Thoracic aorta (tissue), 2 donors: ENCODE measurements at regions not wholly inside any gene's neighbourhood (a gene's known extent, or its start where the extent isn't known, plus 50 kb on each side); places are given as distances from the start of the nearest gene placed in this dataset.

Experiments used
- ATAC-seq: fragments of 150-250 bp; one replicate; pipeline ENCODE4 v1.8.0; 2017; ENCODE audit warnings: low read depth; ENCODE audit not compliant: insufficient number of reproducible peaks, low FRiP score
- DNase-seq: peaks from one replicate; pipeline ENCODE4 v3.0.0-alpha.2; 2020; ENCODE audit warnings: low spot score
- H3K27ac ChIP-seq, 2 donors: fragments of 200-600 bp; sonication (generic); 1 replicate in 1 of 2; 2 replicates in 1 of 2; pipeline ENCODE4 v1.5.1; 2016; ENCODE audit warnings: mild to moderate bottlenecking in 2 of 2, moderate library complexity in 2 of 2
- H3K27me3 ChIP-seq: fragments of 200-600 bp; sonication (generic); replicated peaks from 2 replicates; pipeline ENCODE4 v1.6.0; 2016; ENCODE audit warnings: mild to moderate bottlenecking; ENCODE audit not compliant: insufficient read depth
- H3K36me3 ChIP-seq: fragments of 200-600 bp; sonication (generic); one replicate; pipeline ENCODE4 v1.5.1; 2016
- H3K4me1 ChIP-seq, 2 donors: fragments of 200-600 bp; sonication (generic); 1 replicate in 1 of 2; 2 replicates in 1 of 2; pipeline versions ENCODE4 v1.5.1 to v1.6.0; 2016; ENCODE audit warnings: low read depth in 2 of 2, mild to moderate bottlenecking in 1 of 2; ENCODE audit not compliant: control insufficient read depth in 1 of 2
- H3K4me3 ChIP-seq: fragments of 200-600 bp; sonication (generic); 2 replicates; pipeline ENCODE4 v1.5.1; 2016; ENCODE audit warnings: mild to moderate bottlenecking
- H3K9me3 ChIP-seq: fragments of 200-600 bp; sonication (generic); 2 replicates; pipeline ENCODE4 v1.5.1; 2016
- TF ChIP-seq, protein P1 (sequence below): fragments of 200-600 bp; sonication (generic); IDR thresholded peaks from one replicate; pipeline ENCODE4 v1.5.1; 2019; ENCODE audit warnings: antibody characterized with exemption

DNA sequence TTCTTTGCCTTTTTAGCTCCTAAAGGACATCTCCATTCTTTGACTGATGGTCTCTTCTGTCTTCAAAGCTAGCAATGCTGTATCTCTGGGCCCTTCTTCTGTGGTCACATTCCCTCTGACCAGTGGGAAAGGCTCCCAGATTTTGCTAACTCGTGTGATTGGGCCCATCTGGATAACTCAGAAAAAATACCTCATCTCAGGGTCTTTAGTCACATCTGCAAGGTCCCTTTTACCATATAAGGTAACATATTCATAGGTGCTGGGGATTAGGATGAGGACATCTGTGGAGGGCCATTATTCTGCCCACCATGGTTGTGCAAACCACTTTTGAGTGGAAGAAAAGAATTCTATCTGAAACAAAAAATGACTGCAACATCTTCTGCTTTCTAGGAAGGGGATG is 76.3 kb upstream of the MAMDC2 start:
- Histone ChIP-seq H3K9me3 (no peaks in the 10 kb centered on the region), H3K27ac (no peak overlapping the region), H3K4me3 (no peak overlapping the region), H3K4me1 (peaks cover 0 to 12% of the 10 kb centered on the region in 2 donors), H3K36me3 (no peaks in the 10 kb centered on the region), H3K27me3 (no peaks in the 10 kb centered on the region)
- ATAC-seq (no peak), DNase-seq (no peak)
- TF ChIP-seq, protein P1, sequence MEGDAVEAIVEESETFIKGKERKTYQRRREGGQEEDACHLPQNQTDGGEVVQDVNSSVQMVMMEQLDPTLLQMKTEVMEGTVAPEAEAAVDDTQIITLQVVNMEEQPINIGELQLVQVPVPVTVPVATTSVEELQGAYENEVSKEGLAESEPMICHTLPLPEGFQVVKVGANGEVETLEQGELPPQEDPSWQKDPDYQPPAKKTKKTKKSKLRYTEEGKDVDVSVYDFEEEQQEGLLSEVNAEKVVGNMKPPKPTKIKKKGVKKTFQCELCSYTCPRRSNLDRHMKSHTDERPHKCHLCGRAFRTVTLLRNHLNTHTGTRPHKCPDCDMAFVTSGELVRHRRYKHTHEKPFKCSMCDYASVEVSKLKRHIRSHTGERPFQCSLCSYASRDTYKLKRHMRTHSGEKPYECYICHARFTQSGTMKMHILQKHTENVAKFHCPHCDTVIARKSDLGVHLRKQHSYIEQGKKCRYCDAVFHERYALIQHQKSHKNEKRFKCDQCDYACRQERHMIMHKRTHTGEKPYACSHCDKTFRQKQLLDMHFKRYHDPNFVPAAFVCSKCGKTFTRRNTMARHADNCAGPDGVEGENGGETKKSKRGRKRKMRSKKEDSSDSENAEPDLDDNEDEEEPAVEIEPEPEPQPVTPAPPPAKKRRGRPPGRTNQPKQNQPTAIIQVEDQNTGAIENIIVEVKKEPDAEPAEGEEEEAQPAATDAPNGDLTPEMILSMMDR = no peak

DNA sequence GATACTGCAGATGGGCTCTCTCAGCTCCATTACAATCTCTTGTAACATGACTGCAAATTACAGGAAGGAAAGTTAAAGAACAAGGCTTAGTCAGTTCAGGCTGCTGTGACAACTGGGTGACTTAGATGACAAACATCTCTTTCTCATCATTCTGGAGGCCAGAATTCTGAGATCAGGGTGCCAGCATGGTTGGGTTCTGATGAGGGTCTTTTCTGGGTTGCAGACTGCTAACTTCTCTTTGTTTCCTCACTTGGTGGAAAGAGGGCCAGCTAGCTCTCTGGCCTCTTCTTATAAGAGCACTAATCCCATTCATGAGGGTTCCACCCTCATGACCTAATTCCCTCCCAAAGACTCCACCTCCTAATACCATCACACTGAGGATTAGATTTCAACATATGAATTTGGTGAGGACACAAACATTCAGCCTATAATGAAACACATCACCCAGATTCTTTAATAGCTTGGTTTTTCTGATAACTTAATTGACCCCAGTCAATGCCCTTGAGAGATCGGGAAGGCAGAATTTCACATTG is 73.6 kb upstream of the MAMDC2 start:
- TF ChIP-seq, protein P1 = no peak
- H3K27me3 ChIP-seq = no peaks in the 10 kb centered on the region
- H3K4me1 ChIP-seq = peaks cover 0 to 5% of the 10 kb centered on the region in 2 donors
- H3K4me3 ChIP-seq = no peak overlapping the region
- ATAC-seq (no peak), DNase-seq (no peak)
- no peaks in the 10 kb centered on the region for H3K9me3 ChIP-seq
- H3K36me3 ChIP-seq = no peaks in the 10 kb centered on the region
- no peak overlapping the region for H3K27ac ChIP-seq

DNA sequence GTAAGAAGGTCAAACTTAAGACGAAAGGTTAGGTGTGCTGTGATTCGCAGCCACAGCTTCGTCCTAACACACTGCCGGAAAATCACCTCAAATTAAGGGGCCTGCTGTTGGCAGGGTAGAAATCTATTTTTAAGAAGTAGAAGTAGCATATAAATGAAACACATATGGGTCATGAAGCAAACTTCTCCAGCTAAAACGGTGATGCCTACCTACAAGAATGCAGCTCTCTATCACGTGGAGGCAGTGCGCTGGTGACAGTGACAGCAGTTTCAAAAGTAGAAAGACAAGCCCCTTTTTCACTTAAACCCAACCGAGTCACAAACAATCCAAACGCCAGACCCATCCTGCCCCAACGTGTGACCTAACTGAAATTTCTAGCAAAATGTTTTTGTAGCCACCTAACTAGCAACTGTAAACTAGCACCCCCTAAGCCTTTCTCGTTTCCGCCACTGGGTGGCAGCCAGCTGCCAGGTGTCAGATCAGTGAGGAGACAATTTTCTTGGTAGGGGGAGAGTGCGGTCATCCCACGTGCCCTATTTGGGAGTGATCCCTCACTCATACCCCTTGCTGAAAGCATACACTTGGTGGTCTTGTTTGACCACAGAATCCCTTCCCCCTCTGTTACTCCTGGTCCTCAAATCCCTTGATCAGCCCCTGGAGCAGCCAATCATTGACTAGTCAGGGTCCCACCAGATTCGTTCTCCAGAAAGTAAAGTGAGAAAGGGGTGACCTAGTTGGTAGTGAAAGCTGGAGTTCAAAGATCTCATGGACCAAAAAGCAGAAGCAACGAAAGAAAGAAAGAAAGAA is 71.8 kb upstream of the MAMDC2 start:
- Histone ChIP-seq H3K27ac (no peak overlapping the region), H3K9me3 (no peaks in the 10 kb centered on the region), H3K4me1 (no peaks in the 10 kb centered on the region), H3K4me3 (peak overlapping the region; percentile 24), H3K27me3 (no peaks in the 10 kb centered on the region), H3K36me3 (no peaks in the 10 kb centered on the region)
- TF ChIP-seq, protein P1 = peak; percentile 89
- peak; percentile 41 for ATAC-seq
- DNase-seq = peak; percentile 15

DNA sequence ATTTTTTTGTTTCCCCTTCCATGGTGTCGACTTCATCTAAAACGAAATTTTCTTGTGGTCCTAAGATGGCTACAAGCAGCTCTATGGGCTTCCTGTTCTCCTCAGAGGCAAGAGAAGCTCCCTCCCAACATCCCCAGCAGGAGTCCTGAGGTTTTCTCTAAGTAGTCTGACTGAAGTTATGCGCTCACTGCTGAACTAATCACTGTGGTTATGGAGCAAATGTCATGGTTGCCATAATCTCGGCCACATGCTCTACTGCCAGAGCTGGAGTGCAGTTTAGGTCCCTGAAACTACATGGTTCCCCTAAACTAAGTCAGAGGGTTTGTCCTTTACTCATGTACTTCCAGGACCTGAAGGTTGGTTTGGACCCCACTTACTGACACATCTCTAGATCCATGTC is 68.0 kb upstream of the MAMDC2 start:
- no peaks in the 10 kb centered on the region for H3K4me1 ChIP-seq
- TF ChIP-seq, protein P1 = no peak
- H3K27me3 ChIP-seq = no peaks in the 10 kb centered on the region
- DNase-seq (no peak), ATAC-seq (no peak)
- H3K36me3 ChIP-seq = no peaks in the 10 kb centered on the region
- peak overlapping the region in 1 of 2 donors; percentile 28 for H3K27ac ChIP-seq
- H3K9me3 ChIP-seq = no peaks in the 10 kb centered on the region
- H3K4me3 ChIP-seq = no peak overlapping the region

DNA sequence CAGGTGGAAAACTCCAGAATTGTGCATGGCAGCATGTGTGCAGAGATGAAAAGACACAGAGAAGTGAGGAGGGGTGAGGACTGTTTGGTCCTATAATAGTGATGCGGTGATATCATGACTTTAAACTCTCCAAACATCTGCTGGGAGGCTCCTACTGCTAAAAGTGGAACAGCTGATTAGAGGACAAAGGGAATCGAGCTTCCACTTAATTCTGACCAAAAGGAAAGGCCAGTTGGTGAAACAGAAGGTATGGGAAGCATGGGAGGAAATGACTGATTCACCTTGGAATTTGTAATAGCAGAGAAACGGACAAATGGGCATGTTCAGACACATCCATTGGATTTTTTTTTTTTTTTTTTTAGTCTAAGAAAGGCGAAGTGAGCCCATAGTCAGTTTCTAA is 67.5 kb upstream of the MAMDC2 start:
- H3K27me3 ChIP-seq = no peaks in the 10 kb centered on the region
- H3K27ac ChIP-seq = peak overlapping the region in 1 of 2 donors; percentile 28
- H3K36me3 ChIP-seq = no peaks in the 10 kb centered on the region
- TF ChIP-seq, protein P1 = no peak
- DNase-seq = no peak
- peak; percentile 56 for ATAC-seq
- H3K9me3 ChIP-seq = no peaks in the 10 kb centered on the region
- H3K4me3 ChIP-seq = no peak overlapping the region
- no peaks in the 10 kb centered on the region for H3K4me1 ChIP-seq
